ENCODE measurements at regions not wholly inside any gene's neighbourhood (a gene's known extent, or its start where the extent isn't known, plus 50 kb on each side); places are given as distances from the start of the nearest gene placed in this dataset.

- TF ChIP-seq ZNF281 (CRISPR knock-in tag; IDR thresholded peaks at IDR 0.05) (no peak), CTCF (IDR thresholded peaks at IDR 0.05) (no peak), NFE2L1 (CRISPR knock-in tag; IDR thresholded peaks at IDR 0.05) (no peak), ATF2 (CRISPR knock-in tag; IDR thresholded peaks at IDR 0.05; ENCODE audit: borderline replicate concordance, low read depth) (no peak), NR3C1 (CRISPR knock-in tag; conservative IDR thresholded peaks at IDR 0.05; ENCODE audit: low read depth) (no peak), AFF4 (CRISPR knock-in tag; IDR thresholded peaks at IDR 0.05; ENCODE audit: borderline replicate concordance) (no peak), PRDM15 (CRISPR knock-in tag; IDR thresholded peaks at IDR 0.05) (no peak), SMAD3 (CRISPR knock-in tag; IDR thresholded peaks at IDR 0.05; ENCODE audit: borderline replicate concordance) (no peak), JAZF1 (CRISPR knock-in tag; IDR thresholded peaks at IDR 0.05) (no peak), E2F4 (CRISPR knock-in tag; IDR thresholded peaks at IDR 0.05; ENCODE audit: borderline replicate concordance, low read depth) (no peak), SMAD4 (CRISPR knock-in tag; IDR thresholded peaks at IDR 0.05) (no peak)
These were observed 245.3 kb downstream of the TBXT start for GRCh38 chr6:165922309-165922794.
